ENCODE measurements at regions not wholly inside any gene's neighbourhood (a gene's known extent, or its start where the extent isn't known, plus 50 kb on each side); places are given as distances from the start of the nearest gene placed in this dataset.
"Not testable (repeated sequence)": the region's sequence is repeated elsewhere in the genome, so short reads cannot be mapped to it uniquely, and the experiment has no call there.

DNA sequence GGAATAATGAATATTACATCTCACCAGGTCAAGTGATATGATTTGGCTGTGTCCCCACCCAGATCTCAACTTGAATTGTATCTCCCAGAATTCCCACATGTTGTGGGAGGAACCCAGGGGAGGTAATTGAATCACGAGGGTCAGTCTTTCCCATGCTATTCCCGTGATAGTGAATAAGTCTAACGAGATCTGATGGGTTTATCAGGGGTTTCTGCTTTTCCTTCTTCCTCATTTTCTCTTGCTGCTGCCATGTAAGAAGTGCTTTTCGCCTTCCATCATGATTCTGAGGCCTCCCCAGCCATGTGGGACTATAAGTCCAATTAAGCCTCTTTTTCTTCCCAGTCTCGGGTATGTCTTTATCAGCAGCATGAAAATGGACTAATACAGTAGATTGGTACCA, 58.4 kb upstream of the HPDL start:
- not testable (repeated sequence) for TF ChIP-seq EP300, POLR2AphosphoS5, POLR2A (IDR thresholded peaks at IDR 0.05)
- TF ChIP-seq, protein P1, sequence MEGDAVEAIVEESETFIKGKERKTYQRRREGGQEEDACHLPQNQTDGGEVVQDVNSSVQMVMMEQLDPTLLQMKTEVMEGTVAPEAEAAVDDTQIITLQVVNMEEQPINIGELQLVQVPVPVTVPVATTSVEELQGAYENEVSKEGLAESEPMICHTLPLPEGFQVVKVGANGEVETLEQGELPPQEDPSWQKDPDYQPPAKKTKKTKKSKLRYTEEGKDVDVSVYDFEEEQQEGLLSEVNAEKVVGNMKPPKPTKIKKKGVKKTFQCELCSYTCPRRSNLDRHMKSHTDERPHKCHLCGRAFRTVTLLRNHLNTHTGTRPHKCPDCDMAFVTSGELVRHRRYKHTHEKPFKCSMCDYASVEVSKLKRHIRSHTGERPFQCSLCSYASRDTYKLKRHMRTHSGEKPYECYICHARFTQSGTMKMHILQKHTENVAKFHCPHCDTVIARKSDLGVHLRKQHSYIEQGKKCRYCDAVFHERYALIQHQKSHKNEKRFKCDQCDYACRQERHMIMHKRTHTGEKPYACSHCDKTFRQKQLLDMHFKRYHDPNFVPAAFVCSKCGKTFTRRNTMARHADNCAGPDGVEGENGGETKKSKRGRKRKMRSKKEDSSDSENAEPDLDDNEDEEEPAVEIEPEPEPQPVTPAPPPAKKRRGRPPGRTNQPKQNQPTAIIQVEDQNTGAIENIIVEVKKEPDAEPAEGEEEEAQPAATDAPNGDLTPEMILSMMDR (IDR thresholded peaks at IDR 0.05): not testable (repeated sequence)
